Esophagus muscularis mucosa (tissue), 4 donors: ENCODE measurements at regions not wholly inside any gene's neighbourhood (a gene's known extent, or its start where the extent isn't known, plus 50 kb on each side); places are given as distances from the start of the nearest gene placed in this dataset.

Experiments
- DNase-seq: peaks from one replicate; pipeline ENCODE4 v3.0.0-alpha.2; 2017; ENCODE audit errors: extremely low spot score
- H3K27ac ChIP-seq, 4 donors: fragments of 200-600 bp; sonication (generic); replicated peaks in 1 of 4; 1 replicate in 3 of 4; 2 replicates in 1 of 4; pipeline ENCODE4 v1.5.1; 2016 to 2019; ENCODE audit warnings: mild to moderate bottlenecking in 1 of 4
- H3K27me3 ChIP-seq, 4 donors: fragments of 200-600 bp; sonication (generic); one replicate each; pipeline versions ENCODE4 v1.5.1 to v1.6.0; 2016 to 2019
- H3K36me3 ChIP-seq, 4 donors: fragments of 200-600 bp; sonication (generic); one replicate each; pipeline ENCODE4 v1.5.1; 2016 to 2019
- H3K4me1 ChIP-seq, 4 donors: fragments of 200-600 bp; sonication (generic); one replicate each; pipeline ENCODE4 v1.5.1; 2016 to 2019
- H3K4me3 ChIP-seq, 4 donors: fragments of 200-600 bp; sonication (generic); 1 replicate in 2 of 4; 2 replicates in 2 of 4; pipeline ENCODE4 v1.5.1; 2016 to 2019; ENCODE audit warnings: mild to moderate bottlenecking in 4 of 4, moderate library complexity in 1 of 4
- H3K9me3 ChIP-seq, 4 donors: fragments of 200-600 bp; sonication (generic); 1 replicate in 3 of 4; 2 replicates in 1 of 4; pipeline ENCODE4 v1.5.1; 2016 to 2019
- EP300 ChIP-seq: sonication (generic); formaldehyde crosslinking; IDR thresholded peaks from one replicate; pipeline ENCODE4 v1.6.1; 2017; ENCODE audit warnings: antibody characterized with exemption
- POLR2A ChIP-seq: fragments of 450-650 bp; IDR thresholded peaks from one replicate; pipeline ENCODE4 v1.6.1; 2017; ENCODE audit warnings: antibody characterized with exemption, moderate library complexity, mild to moderate bottlenecking, low read depth
- POLR2AphosphoS5 ChIP-seq, 2 donors: sonication (generic); formaldehyde crosslinking; IDR thresholded peaks; one replicate each; pipeline ENCODE4 v1.6.1; 2017; ENCODE audit warnings: antibody characterized with exemption in 2 of 2
- WGBS: methylation state at CpG from one replicate; pipeline ENCODE4 v1.1.5; 2018; 5-methylcytosine and 5-hydroxymethylcytosine counted together
- intact Hi-C: fragments of 100-400 bp; cut with DNase I; formaldehyde crosslinking; loops from one replicate; pipeline ENCODE4 v1.15.1; 2023
- TF ChIP-seq, protein P1 (sequence below), 3 experiments: fragments of 200-600 bp in 2 of 3; fragments of 450-650 bp in 1 of 3; sonication (generic) in 2 of 3; IDR thresholded peaks; one replicate each; pipeline ENCODE4 v1.5.1; 2017 to 2019; ENCODE audit warnings: antibody characterized with exemption in 3 of 3, mild to moderate bottlenecking in 2 of 3, moderate library complexity in 1 of 3

DNA sequence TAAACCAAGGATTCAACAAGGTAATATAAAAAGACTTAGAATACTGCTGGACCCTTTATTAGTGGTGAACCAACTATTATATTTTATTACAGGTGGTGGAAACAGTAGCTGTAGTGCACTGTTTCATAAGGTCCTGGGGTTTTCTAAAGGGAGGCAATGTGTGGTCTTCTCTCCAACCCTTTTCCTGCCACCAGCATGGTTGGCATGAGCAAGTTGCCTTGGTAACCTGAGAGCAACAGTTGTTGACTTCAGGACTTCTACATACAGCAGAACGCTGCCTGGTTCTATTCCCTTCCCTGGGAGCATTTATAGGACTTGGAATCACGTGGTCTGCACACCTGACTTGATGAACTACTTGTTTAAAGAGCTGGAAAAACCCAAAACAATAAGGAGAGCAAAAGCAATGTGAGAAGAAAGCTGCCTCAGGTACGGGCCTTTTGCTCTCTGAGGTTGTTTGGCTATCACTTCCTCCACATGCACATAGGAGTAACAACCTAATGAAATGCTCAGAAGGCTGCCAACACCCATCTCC, 81.1 kb upstream of the RAI14 start:
- TF ChIP-seq POLR2AphosphoS5 (IDR thresholded peaks at IDR 0.05): no peak
- TF ChIP-seq EP300: no peak
- TF ChIP-seq, protein P1, sequence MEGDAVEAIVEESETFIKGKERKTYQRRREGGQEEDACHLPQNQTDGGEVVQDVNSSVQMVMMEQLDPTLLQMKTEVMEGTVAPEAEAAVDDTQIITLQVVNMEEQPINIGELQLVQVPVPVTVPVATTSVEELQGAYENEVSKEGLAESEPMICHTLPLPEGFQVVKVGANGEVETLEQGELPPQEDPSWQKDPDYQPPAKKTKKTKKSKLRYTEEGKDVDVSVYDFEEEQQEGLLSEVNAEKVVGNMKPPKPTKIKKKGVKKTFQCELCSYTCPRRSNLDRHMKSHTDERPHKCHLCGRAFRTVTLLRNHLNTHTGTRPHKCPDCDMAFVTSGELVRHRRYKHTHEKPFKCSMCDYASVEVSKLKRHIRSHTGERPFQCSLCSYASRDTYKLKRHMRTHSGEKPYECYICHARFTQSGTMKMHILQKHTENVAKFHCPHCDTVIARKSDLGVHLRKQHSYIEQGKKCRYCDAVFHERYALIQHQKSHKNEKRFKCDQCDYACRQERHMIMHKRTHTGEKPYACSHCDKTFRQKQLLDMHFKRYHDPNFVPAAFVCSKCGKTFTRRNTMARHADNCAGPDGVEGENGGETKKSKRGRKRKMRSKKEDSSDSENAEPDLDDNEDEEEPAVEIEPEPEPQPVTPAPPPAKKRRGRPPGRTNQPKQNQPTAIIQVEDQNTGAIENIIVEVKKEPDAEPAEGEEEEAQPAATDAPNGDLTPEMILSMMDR (IDR thresholded peaks at IDR 0.05): no peak
- no peak for TF ChIP-seq POLR2A
- Histone ChIP-seq H3K27me3 (no peaks in the 10 kb centered on the region), H3K9me3 (no peaks in the 10 kb centered on the region), H3K4me1 (peaks cover 0 to 13% (median 6%) of the 10 kb centered on the region in 4 donors), H3K36me3 (no peaks in the 10 kb centered on the region), H3K27ac (no peak overlapping the region), H3K4me3 (no peak overlapping the region)
- WGBS: 84% methylated on average over 3 of the region's 3 CpGs
- intact Hi-C loops: no loop called here
- no peak for DNase-seq

DNA sequence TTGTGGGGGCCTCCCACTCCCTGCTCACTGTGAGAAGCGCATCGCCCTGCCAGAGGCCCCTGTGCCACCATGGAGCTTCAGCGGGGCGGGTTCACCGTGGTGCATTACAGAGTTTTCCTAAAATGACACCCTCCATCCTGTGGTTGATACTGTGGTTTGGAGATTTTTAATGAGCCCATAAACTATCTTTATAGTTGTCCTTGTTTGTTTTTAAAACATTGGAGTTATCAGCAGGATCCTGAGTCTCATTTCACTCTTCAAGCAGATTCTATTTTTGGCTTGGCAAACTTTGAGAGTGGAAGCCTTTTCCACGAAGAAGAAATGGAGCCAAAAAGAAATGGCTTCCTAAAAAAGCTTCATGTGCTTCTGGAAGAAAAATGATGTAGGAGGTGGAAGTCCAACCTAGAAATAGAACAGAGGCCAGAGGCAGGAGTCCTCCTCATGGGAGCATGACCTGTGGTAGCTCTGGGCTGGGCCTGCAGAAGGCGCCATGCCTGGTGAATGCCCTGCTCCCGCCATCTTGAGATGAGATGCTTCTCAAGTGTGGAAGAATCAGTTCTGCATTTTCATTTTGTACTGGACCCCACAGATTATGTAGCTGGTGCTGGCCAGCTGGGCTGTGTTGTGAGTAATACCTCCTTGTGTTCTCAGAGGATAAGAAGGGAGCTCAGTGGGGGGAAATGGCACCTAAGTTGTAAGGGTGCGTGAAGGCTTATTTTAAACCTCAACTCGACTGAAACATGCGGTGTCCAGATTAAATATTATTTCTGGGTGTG, 79.0 kb upstream of the RAI14 start:
- Histone ChIP-seq H3K4me1 (peaks cover 0 to 3% (median 0%) of the 10 kb centered on the region in 4 donors), H3K4me3 (no peak overlapping the region), H3K27me3 (no peaks in the 10 kb centered on the region), H3K36me3 (no peaks in the 10 kb centered on the region), H3K27ac (no peak overlapping the region), H3K9me3 (no peaks in the 10 kb centered on the region)
- no peak for DNase-seq
- TF ChIP-seq, protein P1 (IDR thresholded peaks at IDR 0.05): no peak
- TF ChIP-seq POLR2A (no peak), POLR2AphosphoS5 (IDR thresholded peaks at IDR 0.05) (no peak), EP300 (no peak)
- intact Hi-C loops: no loop called here
- WGBS: 85% methylated on average over 11 of the region's 11 CpGs

DNA sequence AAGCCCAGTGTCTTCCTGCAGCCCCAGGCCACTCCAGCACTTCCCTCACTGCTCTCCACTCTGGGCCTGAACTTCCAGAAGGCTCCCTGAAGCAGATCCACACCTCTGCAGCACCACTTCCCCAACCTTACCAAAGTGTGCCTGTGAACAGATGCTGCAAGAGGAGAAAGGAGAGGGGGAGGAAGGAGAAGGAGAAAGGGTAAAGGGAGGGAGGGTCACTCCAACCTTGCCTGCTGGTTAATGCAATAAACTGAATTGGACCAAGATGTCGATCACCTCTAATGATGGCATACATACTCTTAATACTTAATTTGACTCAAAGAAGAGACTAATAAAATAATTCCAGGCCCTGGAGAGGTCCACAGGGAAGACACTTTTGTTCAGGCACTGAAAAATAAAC, 77.2 kb upstream of the RAI14 start:
- no peaks in the 10 kb centered on the region for H3K27me3 ChIP-seq
- no peak overlapping the region for H3K27ac ChIP-seq
- WGBS: 96% methylated on average over 1 of the region's 1 CpG
- H3K9me3 ChIP-seq: no peaks in the 10 kb centered on the region
- H3K36me3 ChIP-seq: no peaks in the 10 kb centered on the region
- TF ChIP-seq, protein P1 (IDR thresholded peaks at IDR 0.05): no peak
- TF ChIP-seq EP300: no peak
- no peak for TF ChIP-seq POLR2A
- no peak for TF ChIP-seq POLR2AphosphoS5 (IDR thresholded peaks at IDR 0.05)
- no peak for DNase-seq
- intact Hi-C loops: no loop called here
- H3K4me3 ChIP-seq: no peak overlapping the region
- peaks cover 0 to 3% (median 0%) of the 10 kb centered on the region in 4 donors for H3K4me1 ChIP-seq

DNA sequence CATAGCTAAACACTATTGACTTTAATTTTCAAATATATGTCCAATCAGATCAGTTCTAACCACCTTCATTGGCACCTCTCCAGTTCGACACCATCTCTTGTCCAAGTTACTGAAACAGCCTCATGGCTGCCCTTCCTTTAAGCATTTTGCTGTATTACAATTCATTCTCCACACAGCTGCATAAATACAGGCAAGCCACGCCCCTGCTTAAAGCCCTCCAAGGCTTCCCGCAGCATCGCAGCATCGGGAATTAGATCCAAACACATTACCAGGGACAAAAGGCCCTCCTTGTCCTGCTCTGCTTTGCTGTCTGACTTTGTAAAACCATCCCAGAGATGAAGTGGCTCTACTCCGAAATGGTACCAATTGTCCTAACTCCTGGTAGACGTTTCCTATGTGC, 75.1 kb upstream of the RAI14 start:
- intact Hi-C loops: no loop called here
- TF ChIP-seq EP300 (no peak), POLR2AphosphoS5 (IDR thresholded peaks at IDR 0.05) (no peak), POLR2A (no peak)
- TF ChIP-seq, protein P1 (IDR thresholded peaks at IDR 0.05): no peak
- WGBS: 64% methylated on average over 7 of the region's 7 CpGs

More for the DNA sequence above, 75.1 kb upstream of the RAI14 start:
- DNase-seq: no peak
- peaks cover 0 to 3% (median 0%) of the 10 kb centered on the region in 4 donors for H3K4me1 ChIP-seq
- no peaks in the 10 kb centered on the region for H3K27me3 ChIP-seq
- H3K36me3 ChIP-seq: no peaks in the 10 kb centered on the region
- no peak overlapping the region for H3K4me3 ChIP-seq
- no peak overlapping the region for H3K27ac ChIP-seq
- H3K9me3 ChIP-seq: no peaks in the 10 kb centered on the region
